ENCODE measurements at regions not wholly inside any gene's neighbourhood (a gene's known extent, or its start where the extent isn't known, plus 50 kb on each side); places are given as distances from the start of the nearest gene placed in this dataset.
"Not testable (repeated sequence)": the region's sequence is repeated elsewhere in the genome, so short reads cannot be mapped to it uniquely, and the experiment has no call there.

DNA sequence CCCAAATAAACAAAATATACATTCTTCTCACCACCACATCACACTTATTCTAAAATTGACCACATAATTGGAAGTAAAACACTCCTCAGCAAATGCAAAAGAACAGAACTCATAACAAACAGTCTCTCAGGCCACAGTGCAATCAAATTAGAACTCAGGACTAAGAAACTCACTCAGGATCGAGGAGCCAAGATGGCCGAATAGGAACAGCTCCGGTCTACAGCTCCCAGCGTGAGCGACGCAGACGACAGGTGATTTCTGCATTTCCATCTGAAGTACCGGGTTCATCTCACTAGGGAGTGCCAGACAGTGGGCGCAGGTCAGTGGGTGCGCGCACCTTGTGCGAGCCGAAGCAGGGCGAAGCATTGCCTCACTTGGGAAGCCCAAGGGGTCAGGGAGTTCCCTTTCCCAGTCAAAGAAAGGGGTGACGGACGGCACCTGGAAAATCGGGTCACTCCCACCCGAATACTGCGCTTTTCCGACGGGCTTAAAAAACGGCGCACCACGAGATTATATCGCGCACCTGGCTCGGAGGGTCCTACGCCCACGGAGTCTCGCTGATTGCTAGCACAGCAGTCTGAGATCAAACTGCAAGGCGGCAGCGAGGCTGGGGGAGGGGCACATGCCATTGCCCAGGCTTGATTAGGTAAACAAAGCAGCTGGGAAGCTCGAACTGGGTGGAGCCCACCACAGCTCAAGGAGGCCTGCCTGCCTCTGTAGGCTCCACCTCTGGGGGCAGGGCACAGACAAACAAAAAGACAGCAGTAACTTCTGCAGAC, 183.2 kb downstream of the ETV1 start:
- not testable (repeated sequence) for TF ChIP-seq EZH2 (IDR thresholded peaks at IDR 0.05; ENCODE audit: insufficient read depth, poor library complexity, severe bottlenecking); EZH2phosphoT487 (IDR thresholded peaks at IDR 0.05; ENCODE audit: insufficient read depth, low read depth)

All from GM23248 (cell line).